ENCODE measurements at regions not wholly inside any gene's neighbourhood (a gene's known extent, or its start where the extent isn't known, plus 50 kb on each side); places are given as distances from the start of the nearest gene placed in this dataset.
"Not testable (repeated sequence)": the region's sequence is repeated elsewhere in the genome, so short reads cannot be mapped to it uniquely, and the experiment has no call there.

- Histone ChIP-seq H3K4me3 (no peak overlapping the region), H3K27ac (no peak overlapping the region), H3K9me3 (ENCODE audit: low read depth, low read length) (no peaks in the 10 kb centered on the region), H3K36me3 (ENCODE audit: insufficient read depth, low read length) (no peaks in the 10 kb centered on the region), H3K9ac (ENCODE audit: insufficient read length) (no peak overlapping the region)
- no peak for DNase-seq (ENCODE audit: low read depth, low spot score)
- TF ChIP-seq EZH2 (IDR thresholded peaks at IDR 0.05) (no peak), FOXP2 (optimal IDR thresholded peaks at IDR 0.05; ENCODE audit: control extremely low read depth, extremely low read length, insufficient read depth) (no peak), POLR2AphosphoS5 (IDR thresholded peaks at IDR 0.05; ENCODE audit: borderline replicate concordance, low read depth, low read length) (no peak)
Observed at GRCh38 chr4:26238426-26238777, 82.4 kb upstream of the RBPJ start.

- no peaks in the 10 kb centered on the region for H3K36me3 ChIP-seq (ENCODE audit: insufficient read depth, low read length)
- no peak overlapping the region for H3K27ac ChIP-seq
- H3K4me3 ChIP-seq: no peak overlapping the region
- TF ChIP-seq POLR2AphosphoS5 (IDR thresholded peaks at IDR 0.05; ENCODE audit: borderline replicate concordance, low read depth, low read length) (no peak), FOXP2 (optimal IDR thresholded peaks at IDR 0.05; ENCODE audit: control extremely low read depth, extremely low read length, insufficient read depth) (no peak)
- H3K9ac ChIP-seq (ENCODE audit: insufficient read length): no peak overlapping the region
- no peaks in the 10 kb centered on the region for H3K9me3 ChIP-seq (ENCODE audit: low read depth, low read length)
- no peak for DNase-seq (ENCODE audit: low read depth, low spot score)
Observed at GRCh38 chr4:26238778-26239679, 81.8 kb upstream of the RBPJ start.

- no peak for TF ChIP-seq FOXP2 (optimal IDR thresholded peaks at IDR 0.05; ENCODE audit: control extremely low read depth, extremely low read length, insufficient read depth)
- TF ChIP-seq EZH2 (IDR thresholded peaks at IDR 0.05): no peak
- no peak for TF ChIP-seq POLR2AphosphoS5 (IDR thresholded peaks at IDR 0.05; ENCODE audit: borderline replicate concordance, low read depth, low read length)
- Histone ChIP-seq H3K4me3 (no peak overlapping the region), H3K9ac (ENCODE audit: insufficient read length) (no peak overlapping the region), H3K27ac (no peak overlapping the region), H3K36me3 (ENCODE audit: insufficient read depth, low read length) (no peaks in the 10 kb centered on the region), H3K9me3 (ENCODE audit: low read depth, low read length) (no peaks in the 10 kb centered on the region)
- DNase-seq (ENCODE audit: low read depth, low spot score): no peak
Observed at GRCh38 chr4:26239801-26240200, 81.0 kb upstream of the RBPJ start.

- no peak overlapping the region for H3K27ac ChIP-seq
- no peak overlapping the region for H3K4me3 ChIP-seq
- H3K9me3 ChIP-seq (ENCODE audit: low read depth, low read length): peaks cover 3% of the 10 kb centered on the region; the same call in 1 of the 2 replicates
- no peak overlapping the region for H3K9ac ChIP-seq (ENCODE audit: insufficient read length)
- H3K36me3 ChIP-seq (ENCODE audit: insufficient read depth, low read length): no peaks in the 10 kb centered on the region
- no peak for TF ChIP-seq POLR2AphosphoS5 (IDR thresholded peaks at IDR 0.05; ENCODE audit: borderline replicate concordance, low read depth, low read length)
- no peak for TF ChIP-seq FOXP2 (optimal IDR thresholded peaks at IDR 0.05; ENCODE audit: control extremely low read depth, extremely low read length, insufficient read depth)
- no peak for TF ChIP-seq EZH2 (IDR thresholded peaks at IDR 0.05)
- no peak for DNase-seq (ENCODE audit: low read depth, low spot score)
Observed at GRCh38 chr4:26241179-26241578, 79.6 kb upstream of the RBPJ start.

GRCh38 chr4:26242451-26242850, 78.4 kb upstream of the RBPJ start:
- Histone ChIP-seq H3K9ac (ENCODE audit: insufficient read length) (no peak overlapping the region), H3K9me3 (ENCODE audit: low read depth, low read length) (peaks cover 3% of the 10 kb centered on the region; the same call in 1 of the 2 replicates), H3K27ac (no peak overlapping the region), H3K36me3 (ENCODE audit: insufficient read depth, low read length) (no peaks in the 10 kb centered on the region), H3K4me3 (no peak overlapping the region)
- no peak for DNase-seq (ENCODE audit: low read depth, low spot score)
- TF ChIP-seq FOXP2 (optimal IDR thresholded peaks at IDR 0.05; ENCODE audit: control extremely low read depth, extremely low read length, insufficient read depth) (no peak), POLR2AphosphoS5 (IDR thresholded peaks at IDR 0.05; ENCODE audit: borderline replicate concordance, low read depth, low read length) (no peak), EZH2 (IDR thresholded peaks at IDR 0.05) (no peak)

GRCh38 chr4:26244138-26244537, 76.7 kb upstream of the RBPJ start:
- H3K9me3 ChIP-seq (ENCODE audit: low read depth, low read length); H3K27ac ChIP-seq; H3K36me3 ChIP-seq (ENCODE audit: insufficient read depth, low read length); DNase-seq (ENCODE audit: low read depth, low spot score); H3K4me3 ChIP-seq; H3K9ac ChIP-seq (ENCODE audit: insufficient read length): not testable (repeated sequence)

GRCh38 chr4:26248647-26249046, 72.2 kb upstream of the RBPJ start:
- H3K27ac ChIP-seq: peak overlapping the region; percentile 62; the same call in 1 of the 2 replicates
- peaks cover 3% of the 10 kb centered on the region; the same call in 1 of the 2 replicates for H3K9me3 ChIP-seq (ENCODE audit: low read depth, low read length)
- no peak overlapping the region for H3K9ac ChIP-seq (ENCODE audit: insufficient read length)
- H3K4me3 ChIP-seq: peak overlapping the region; percentile 58
- no peaks in the 10 kb centered on the region for H3K36me3 ChIP-seq (ENCODE audit: insufficient read depth, low read length)
- DNase-seq (ENCODE audit: low read depth, low spot score): peak; percentile 40
- TF ChIP-seq EZH2 (IDR thresholded peaks at IDR 0.05): no peak
- no peak for TF ChIP-seq POLR2AphosphoS5 (IDR thresholded peaks at IDR 0.05; ENCODE audit: borderline replicate concordance, low read depth, low read length)
- TF ChIP-seq FOXP2 (optimal IDR thresholded peaks at IDR 0.05; ENCODE audit: control extremely low read depth, extremely low read length, insufficient read depth): no peak

- no peaks in the 10 kb centered on the region for H3K9me3 ChIP-seq (ENCODE audit: low read depth, low read length)
- H3K4me3 ChIP-seq: no peak overlapping the region
- DNase-seq (ENCODE audit: low read depth, low spot score): no peak
- TF ChIP-seq FOXP2 (optimal IDR thresholded peaks at IDR 0.05; ENCODE audit: control extremely low read depth, extremely low read length, insufficient read depth): no peak
- no peaks in the 10 kb centered on the region for H3K36me3 ChIP-seq (ENCODE audit: insufficient read depth, low read length)
- H3K27ac ChIP-seq: no peak overlapping the region
- H3K9ac ChIP-seq (ENCODE audit: insufficient read length): no peak overlapping the region
Observed at GRCh38 chr4:26252349-26253025, 68.3 kb upstream of the RBPJ start.
